ENCODE measurements at regions not wholly inside any gene's neighbourhood (a gene's known extent, or its start where the extent isn't known, plus 50 kb on each side); places are given as distances from the start of the nearest gene placed in this dataset.

DNA sequence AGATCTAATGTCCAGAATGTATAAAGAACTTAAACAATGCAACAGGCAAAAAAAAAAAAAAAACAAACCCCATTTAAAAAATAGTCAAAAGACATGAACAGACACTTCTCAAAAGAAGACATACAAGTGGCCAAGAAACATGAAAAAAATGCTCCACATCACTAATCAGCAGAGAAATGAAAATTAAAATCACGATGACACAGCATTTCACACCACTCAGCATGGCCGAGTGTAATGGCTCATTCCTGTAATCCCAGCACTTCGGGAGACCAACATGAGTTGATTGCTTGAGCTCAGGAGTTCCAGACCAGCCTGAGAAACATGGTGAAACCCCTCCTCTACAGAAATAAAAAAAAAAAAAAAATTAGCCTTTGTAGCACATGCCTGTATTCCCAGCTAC is 701.4 kb upstream of the NRSN1 start:
- no peaks in the 10 kb centered on the region for H3K4me1 ChIP-seq (replicated peaks in 1 of 2)
- no peaks in the 10 kb centered on the region for H3K27me3 ChIP-seq
- no peak overlapping the region for H3K27ac ChIP-seq
- WGBS, 4 donors, result 69 to 95% (median 83%) methylated on average over 3 of the region's 3 CpGs
- no peaks in the 10 kb centered on the region for H3K9me3 ChIP-seq (replicated peaks in 1 of 3)
- H3K4me3 ChIP-seq, result no peak overlapping the region
- H3K36me3 ChIP-seq (replicated peaks in 1 of 2), result no peaks in the 10 kb centered on the region
- intact Hi-C loops (cut with DNase I), result no loop called here
- DNase-seq, result no peak
- no peak for TF ChIP-seq POLR2A (IDR thresholded peaks at IDR 0.05)
- TF ChIP-seq, protein P1, sequence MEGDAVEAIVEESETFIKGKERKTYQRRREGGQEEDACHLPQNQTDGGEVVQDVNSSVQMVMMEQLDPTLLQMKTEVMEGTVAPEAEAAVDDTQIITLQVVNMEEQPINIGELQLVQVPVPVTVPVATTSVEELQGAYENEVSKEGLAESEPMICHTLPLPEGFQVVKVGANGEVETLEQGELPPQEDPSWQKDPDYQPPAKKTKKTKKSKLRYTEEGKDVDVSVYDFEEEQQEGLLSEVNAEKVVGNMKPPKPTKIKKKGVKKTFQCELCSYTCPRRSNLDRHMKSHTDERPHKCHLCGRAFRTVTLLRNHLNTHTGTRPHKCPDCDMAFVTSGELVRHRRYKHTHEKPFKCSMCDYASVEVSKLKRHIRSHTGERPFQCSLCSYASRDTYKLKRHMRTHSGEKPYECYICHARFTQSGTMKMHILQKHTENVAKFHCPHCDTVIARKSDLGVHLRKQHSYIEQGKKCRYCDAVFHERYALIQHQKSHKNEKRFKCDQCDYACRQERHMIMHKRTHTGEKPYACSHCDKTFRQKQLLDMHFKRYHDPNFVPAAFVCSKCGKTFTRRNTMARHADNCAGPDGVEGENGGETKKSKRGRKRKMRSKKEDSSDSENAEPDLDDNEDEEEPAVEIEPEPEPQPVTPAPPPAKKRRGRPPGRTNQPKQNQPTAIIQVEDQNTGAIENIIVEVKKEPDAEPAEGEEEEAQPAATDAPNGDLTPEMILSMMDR (IDR thresholded peaks at IDR 0.05), result no peak

- H3K27me3 ChIP-seq, result no peaks in the 10 kb centered on the region
- H3K4me3 ChIP-seq, result no peak overlapping the region
- no peaks in the 10 kb centered on the region for H3K4me1 ChIP-seq (replicated peaks in 1 of 2)
- DNase-seq, result no peak
- no peak overlapping the region for H3K27ac ChIP-seq
- peaks cover 0 to 5% (median 0%) of the 10 kb centered on the region in 3 donors for H3K9me3 ChIP-seq (replicated peaks in 1 of 3)
- H3K36me3 ChIP-seq (replicated peaks in 1 of 2), result no peaks in the 10 kb centered on the region
- TF ChIP-seq POLR2A (IDR thresholded peaks at IDR 0.05), result no peak
- TF ChIP-seq, protein P1 (IDR thresholded peaks at IDR 0.05), result no peak
- intact Hi-C loops (cut with DNase I), result no loop called here
- 58 to 62% (median 62%) methylated on average over 2 of the region's 2 CpGs for WGBS, 4 donors
These were observed 690.9 kb upstream of the NRSN1 start for GRCh38 chr6:23435126-23435525.

DNA sequence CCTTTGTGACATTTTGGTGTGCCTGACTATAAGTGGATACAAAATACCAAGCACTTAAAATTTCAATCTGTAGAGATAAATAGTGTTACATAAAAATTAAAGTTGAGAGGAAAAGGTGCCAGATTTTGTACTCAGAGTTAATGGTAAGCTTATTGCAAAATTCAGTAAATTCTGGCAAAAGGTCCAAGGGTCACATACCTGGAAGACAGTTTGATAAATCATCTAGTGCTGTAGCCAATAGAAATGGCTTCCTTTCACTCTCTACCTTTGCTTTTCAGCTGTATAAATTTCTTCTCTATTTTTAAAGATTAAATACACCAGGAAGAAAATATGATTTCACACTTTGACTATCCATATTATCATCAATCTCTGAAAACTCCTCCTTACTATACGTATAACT is 690.2 kb upstream of the NRSN1 start:
- no peaks in the 10 kb centered on the region for H3K36me3 ChIP-seq (replicated peaks in 1 of 2)
- peaks cover 0 to 5% (median 0%) of the 10 kb centered on the region in 3 donors for H3K9me3 ChIP-seq (replicated peaks in 1 of 3)
- H3K4me1 ChIP-seq (replicated peaks in 1 of 2), result no peaks in the 10 kb centered on the region
- TF ChIP-seq, protein P1 (IDR thresholded peaks at IDR 0.05), result no peak
- TF ChIP-seq POLR2A (IDR thresholded peaks at IDR 0.05), result no peak
- H3K27ac ChIP-seq, result no peak overlapping the region
- H3K4me3 ChIP-seq, result no peak overlapping the region
- no peaks in the 10 kb centered on the region for H3K27me3 ChIP-seq
- DNase-seq, result no peak
- intact Hi-C loops (cut with DNase I), result no loop called here
- WGBS, 4 donors, result 85 to 100% (median 92%) methylated on average over 1 of the region's 1 CpG

DNA sequence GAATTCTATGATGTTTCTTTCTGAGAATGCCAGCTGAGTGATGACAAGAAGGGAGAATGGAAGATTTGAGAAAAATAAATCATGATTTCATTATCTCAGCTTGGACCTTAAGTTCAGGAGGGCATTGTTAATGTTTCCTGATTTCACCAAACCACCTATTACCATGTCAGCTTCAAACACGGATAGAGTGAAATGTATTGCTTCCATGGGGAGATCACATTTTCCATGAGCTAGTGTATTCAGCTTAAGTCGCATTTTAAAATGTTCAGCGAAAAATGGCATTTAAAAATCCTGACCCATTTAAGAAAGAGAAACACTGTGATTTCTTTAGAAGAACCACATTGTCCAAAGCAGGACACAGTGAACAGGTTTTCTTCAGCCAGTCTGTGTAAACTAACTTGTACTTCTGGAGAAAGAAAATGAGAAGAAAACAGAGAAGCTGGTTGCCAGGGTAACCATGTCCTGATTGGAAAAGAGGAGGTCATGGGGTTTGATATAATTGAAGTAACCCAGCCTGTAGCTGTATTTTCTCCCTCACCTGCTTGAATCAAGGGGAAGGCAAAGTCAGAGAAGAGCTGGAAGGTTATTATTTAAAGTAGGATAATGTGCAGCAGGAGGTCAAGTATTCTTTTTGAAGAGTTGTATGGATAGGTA is 684.1 kb upstream of the NRSN1 start:
- intact Hi-C loops (cut with DNase I), result no loop called here
- no peaks in the 10 kb centered on the region for H3K36me3 ChIP-seq (replicated peaks in 1 of 2)
- peaks cover 0 to 2% (median 0%) of the 10 kb centered on the region in 3 donors for H3K9me3 ChIP-seq (replicated peaks in 1 of 3)
- 73 to 80% (median 76%) methylated on average over 3 of the region's 3 CpGs for WGBS, 4 donors
- DNase-seq, result no peak
- no peaks in the 10 kb centered on the region for H3K4me1 ChIP-seq (replicated peaks in 1 of 2)
- no peak overlapping the region for H3K27ac ChIP-seq
- no peaks in the 10 kb centered on the region for H3K27me3 ChIP-seq
- TF ChIP-seq, protein P1 (IDR thresholded peaks at IDR 0.05), result no peak
- no peak for TF ChIP-seq POLR2A (IDR thresholded peaks at IDR 0.05)
- no peak overlapping the region for H3K4me3 ChIP-seq
